ENCODE measurements at regions not wholly inside any gene's neighbourhood (a gene's known extent, or its start where the extent isn't known, plus 50 kb on each side); places are given as distances from the start of the nearest gene placed in this dataset.
"Not testable (repeated sequence)": the region's sequence is repeated elsewhere in the genome, so short reads cannot be mapped to it uniquely, and the experiment has no call there.

DNA sequence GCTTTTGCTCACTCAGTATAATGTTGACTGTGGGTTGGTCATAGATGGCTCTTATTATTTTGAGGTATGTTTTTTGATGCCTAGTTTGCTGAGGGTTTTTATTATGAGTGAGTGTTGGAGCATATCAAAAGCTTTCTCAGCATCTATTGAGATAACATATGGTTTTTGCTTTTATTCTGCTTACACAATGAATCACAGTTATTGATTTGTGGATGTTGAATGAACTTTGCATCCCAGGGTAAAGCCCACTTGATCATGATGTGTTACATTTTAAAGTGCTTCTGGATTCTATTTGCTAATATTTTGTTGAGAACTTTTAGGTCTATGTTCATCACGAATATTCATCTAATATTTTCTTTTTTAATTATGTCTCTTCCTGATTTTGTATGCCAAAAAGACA is 1260.3 kb downstream of the TMEM121 start:
- no peaks in the 10 kb centered on the region for H3K36me3 ChIP-seq (ENCODE audit: control insufficient read depth, insufficient read depth, low read length)
- TF ChIP-seq, protein P1, sequence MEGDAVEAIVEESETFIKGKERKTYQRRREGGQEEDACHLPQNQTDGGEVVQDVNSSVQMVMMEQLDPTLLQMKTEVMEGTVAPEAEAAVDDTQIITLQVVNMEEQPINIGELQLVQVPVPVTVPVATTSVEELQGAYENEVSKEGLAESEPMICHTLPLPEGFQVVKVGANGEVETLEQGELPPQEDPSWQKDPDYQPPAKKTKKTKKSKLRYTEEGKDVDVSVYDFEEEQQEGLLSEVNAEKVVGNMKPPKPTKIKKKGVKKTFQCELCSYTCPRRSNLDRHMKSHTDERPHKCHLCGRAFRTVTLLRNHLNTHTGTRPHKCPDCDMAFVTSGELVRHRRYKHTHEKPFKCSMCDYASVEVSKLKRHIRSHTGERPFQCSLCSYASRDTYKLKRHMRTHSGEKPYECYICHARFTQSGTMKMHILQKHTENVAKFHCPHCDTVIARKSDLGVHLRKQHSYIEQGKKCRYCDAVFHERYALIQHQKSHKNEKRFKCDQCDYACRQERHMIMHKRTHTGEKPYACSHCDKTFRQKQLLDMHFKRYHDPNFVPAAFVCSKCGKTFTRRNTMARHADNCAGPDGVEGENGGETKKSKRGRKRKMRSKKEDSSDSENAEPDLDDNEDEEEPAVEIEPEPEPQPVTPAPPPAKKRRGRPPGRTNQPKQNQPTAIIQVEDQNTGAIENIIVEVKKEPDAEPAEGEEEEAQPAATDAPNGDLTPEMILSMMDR (IDR thresholded peaks at IDR 0.05; ENCODE audit: insufficient read depth, low read length, poor library complexity, severe bottlenecking) = no peak
- H3K4me3 ChIP-seq (ENCODE audit: low read depth, low read length) = no peak overlapping the region
- DNase-seq (ENCODE audit: low read depth) = no peak
- no peaks in the 10 kb centered on the region for H3K27me3 ChIP-seq (ENCODE audit: control insufficient read depth, insufficient read depth, low read length)

DNA sequence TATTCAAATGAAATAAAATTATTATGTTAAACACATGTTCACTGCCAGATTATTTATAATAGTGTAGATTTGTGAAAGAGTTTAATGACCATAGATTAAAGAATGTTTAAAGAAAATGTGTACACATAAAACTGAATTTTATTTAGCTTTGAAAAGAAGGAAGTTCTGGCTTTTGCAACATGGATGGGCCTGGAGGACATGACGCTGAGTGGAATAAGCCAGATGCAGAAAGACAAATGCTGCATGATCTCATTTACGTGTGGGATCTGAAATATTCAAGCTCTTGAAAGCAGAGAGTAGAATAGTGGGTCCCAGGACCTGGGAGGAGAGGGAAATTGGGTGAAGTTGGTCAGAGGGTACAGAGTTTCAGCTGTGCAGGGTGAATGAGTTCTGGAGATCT is 1261.2 kb downstream of the TMEM121 start:
- no peak for DNase-seq (ENCODE audit: low read depth)
- H3K27me3 ChIP-seq (ENCODE audit: control insufficient read depth, insufficient read depth, low read length) = no peaks in the 10 kb centered on the region
- no peak overlapping the region for H3K4me3 ChIP-seq (ENCODE audit: low read depth, low read length)
- H3K36me3 ChIP-seq (ENCODE audit: control insufficient read depth, insufficient read depth, low read length) = no peaks in the 10 kb centered on the region
- TF ChIP-seq, protein P1 (IDR thresholded peaks at IDR 0.05; ENCODE audit: insufficient read depth, low read length, poor library complexity, severe bottlenecking) = no peak

DNA sequence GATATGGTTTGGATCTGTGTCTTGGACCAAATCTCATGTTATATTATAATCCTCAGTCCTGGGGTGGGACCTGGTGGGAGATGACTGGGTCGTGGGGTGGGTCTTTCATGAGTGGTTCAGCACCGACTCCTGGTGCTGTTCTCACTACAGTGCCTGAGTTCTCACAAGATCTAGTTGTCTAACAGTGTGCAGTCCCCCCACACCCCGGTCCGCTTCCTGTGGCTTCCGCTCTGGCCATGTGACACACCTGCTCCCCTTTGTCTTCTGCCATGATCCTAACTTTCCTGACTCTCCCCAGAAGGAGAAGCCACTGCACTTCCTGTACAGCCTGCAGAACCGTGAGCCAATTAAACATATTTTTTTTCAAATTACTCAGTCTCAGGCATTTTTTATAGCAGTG is 1262.2 kb downstream of the TMEM121 start:
- TF ChIP-seq, protein P1 (IDR thresholded peaks at IDR 0.05; ENCODE audit: insufficient read depth, low read length, poor library complexity, severe bottlenecking) = no peak
- Histone ChIP-seq H3K27me3 (ENCODE audit: control insufficient read depth, insufficient read depth, low read length) (no peaks in the 10 kb centered on the region), H3K36me3 (ENCODE audit: control insufficient read depth, insufficient read depth, low read length) (no peaks in the 10 kb centered on the region), H3K4me3 (ENCODE audit: low read depth, low read length) (no peak overlapping the region)
- DNase-seq (ENCODE audit: low read depth) = no peak

GRCh38 chr14:106789318-106789717 is 1262.9 kb downstream of the TMEM121 start:
- Histone ChIP-seq H3K4me3 (ENCODE audit: low read depth, low read length) (no peak overlapping the region), H3K27me3 (ENCODE audit: control insufficient read depth, insufficient read depth, low read length) (no peaks in the 10 kb centered on the region), H3K36me3 (ENCODE audit: control insufficient read depth, insufficient read depth, low read length) (no peaks in the 10 kb centered on the region)
- TF ChIP-seq, protein P1 (IDR thresholded peaks at IDR 0.05; ENCODE audit: insufficient read depth, low read length, poor library complexity, severe bottlenecking) = no peak
- DNase-seq (ENCODE audit: low read depth) = no peak

GRCh38 chr14:106790189-106791036 is 1264.0 kb downstream of the TMEM121 start:
- DNase-seq (ENCODE audit: low read depth) = no peak
- no peaks in the 10 kb centered on the region for H3K36me3 ChIP-seq (ENCODE audit: control insufficient read depth, insufficient read depth, low read length)
- H3K4me3 ChIP-seq (ENCODE audit: low read depth, low read length) = no peak overlapping the region
- TF ChIP-seq, protein P1 (IDR thresholded peaks at IDR 0.05; ENCODE audit: insufficient read depth, low read length, poor library complexity, severe bottlenecking) = peak; percentile 69
- no peaks in the 10 kb centered on the region for H3K27me3 ChIP-seq (ENCODE audit: control insufficient read depth, insufficient read depth, low read length)

- no peak for DNase-seq (ENCODE audit: low read depth)
- Histone ChIP-seq H3K4me3 (ENCODE audit: low read depth, low read length) (no peak overlapping the region), H3K27me3 (ENCODE audit: control insufficient read depth, insufficient read depth, low read length) (no peaks in the 10 kb centered on the region), H3K36me3 (ENCODE audit: control insufficient read depth, insufficient read depth, low read length) (no peaks in the 10 kb centered on the region)
- TF ChIP-seq, protein P1 (IDR thresholded peaks at IDR 0.05; ENCODE audit: insufficient read depth, low read length, poor library complexity, severe bottlenecking) = no peak
Observed at GRCh38 chr14:106792543-106792942, 1266.2 kb downstream of the TMEM121 start.

DNA sequence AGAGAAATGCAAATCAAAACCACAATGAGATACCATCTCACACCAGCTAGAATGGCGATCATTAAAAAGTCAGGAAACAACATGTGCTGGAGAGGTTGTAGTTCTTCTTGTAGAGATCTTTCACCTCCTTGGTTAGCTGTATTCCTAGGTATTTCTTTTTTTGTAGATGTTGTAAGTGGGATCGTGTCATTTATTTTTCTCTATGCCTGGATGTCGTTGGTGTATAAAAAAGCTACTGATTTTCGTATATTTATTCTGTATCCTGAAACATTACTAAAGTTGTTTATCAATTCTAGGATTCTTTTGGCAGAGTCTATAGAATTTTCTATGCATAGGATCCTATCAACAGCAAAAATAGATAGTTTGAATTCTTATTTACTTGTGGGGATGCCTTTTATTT is 1271.8 kb downstream of the TMEM121 start:
- DNase-seq (ENCODE audit: low read depth); H3K36me3 ChIP-seq (ENCODE audit: control insufficient read depth, insufficient read depth, low read length); H3K4me3 ChIP-seq (ENCODE audit: low read depth, low read length); H3K27me3 ChIP-seq (ENCODE audit: control insufficient read depth, insufficient read depth, low read length): not testable (repeated sequence)
